Breast epithelium (tissue), 4 donors: ENCODE measurements at regions not wholly inside any gene's neighbourhood (a gene's known extent, or its start where the extent isn't known, plus 50 kb on each side); places are given as distances from the start of the nearest gene placed in this dataset.

Experiments
- DNase-seq, 2 donors: peaks; one replicate each; pipeline ENCODE4 v3.0.0-alpha.2; 2019; ENCODE audit warnings: low spot score in 2 of 2
- H3K27ac ChIP-seq, 2 donors: fragments of 200-600 bp; sonication (generic) in 1 of 2; one replicate each; pipeline ENCODE4 v1.5.1; 2016 to 2019; ENCODE audit warnings: mild to moderate bottlenecking in 1 of 2
- H3K27me3 ChIP-seq, 2 donors: fragments of 200-600 bp; sonication (generic) in 1 of 2; one replicate each; pipeline versions ENCODE4 v1.5.1 to v1.6.0; 2017 to 2019; ENCODE audit warnings: control low read depth in 1 of 2, mild to moderate bottlenecking in 1 of 2
- H3K36me3 ChIP-seq: fragments of 200-600 bp; one replicate; pipeline ENCODE4 v1.5.1; 2019
- H3K4me1 ChIP-seq, 2 donors: fragments of 200-600 bp; sonication (generic); one replicate each; pipeline ENCODE4 v1.5.1; 2016 to 2019; ENCODE audit warnings: control low read depth in 1 of 2
- H3K4me3 ChIP-seq, 3 donors: fragments of 200-600 bp; sonication (generic); 1 replicate in 2 of 3; 2 replicates in 1 of 3; pipeline ENCODE4 v1.5.1; 2016 to 2019; ENCODE audit warnings: mild to moderate bottlenecking in 3 of 3, moderate library complexity in 2 of 3
- H3K9me3 ChIP-seq, 2 donors: fragments of 200-600 bp; sonication (generic) in 1 of 2; one replicate each; pipeline ENCODE4 v1.5.1; 2016 to 2019; ENCODE audit warnings: control low read depth in 1 of 2
- POLR2A ChIP-seq: fragments of 450-650 bp; IDR thresholded peaks from one replicate; pipeline ENCODE4 v1.6.1; 2016; ENCODE audit warnings: antibody characterized with exemption, mild to moderate bottlenecking, moderate library complexity
- POLR2AphosphoS5 ChIP-seq, 3 donors: sonication (generic); formaldehyde crosslinking; IDR thresholded peaks; one replicate each; pipeline ENCODE4 v1.6.1; 2017; ENCODE audit warnings: antibody characterized with exemption in 3 of 3
- intact Hi-C: fragments of 100-400 bp; cut with DNase I; formaldehyde crosslinking; loops from one replicate; pipeline ENCODE4 v1.15.1; 2023; ENCODE audit warnings: low total_unique reads
- TF ChIP-seq, protein P1 (sequence below), 3 donors: fragments of 450-650 bp; IDR thresholded peaks; one replicate each; pipeline ENCODE4 v1.5.1; 2016 to 2017; ENCODE audit warnings: antibody characterized with exemption in 3 of 3, mild to moderate bottlenecking in 3 of 3, moderate library complexity in 3 of 3

GRCh38 chr4:14644580-14645282 lies 357.6 kb upstream of the CPEB2 start:
- Histone ChIP-seq H3K4me1 (no peaks in the 10 kb centered on the region), H3K4me3 (no peak overlapping the region), H3K27ac (peak overlapping the region in 1 of 2 donors; percentile 5), H3K36me3 (no peaks in the 10 kb centered on the region), H3K27me3 (no peaks in the 10 kb centered on the region), H3K9me3 (no peaks in the 10 kb centered on the region)
- DNase-seq, result no peak
- intact Hi-C loops, result no loop called here
- no peak for TF ChIP-seq POLR2AphosphoS5 (IDR thresholded peaks at IDR 0.05)
- TF ChIP-seq, protein P1, sequence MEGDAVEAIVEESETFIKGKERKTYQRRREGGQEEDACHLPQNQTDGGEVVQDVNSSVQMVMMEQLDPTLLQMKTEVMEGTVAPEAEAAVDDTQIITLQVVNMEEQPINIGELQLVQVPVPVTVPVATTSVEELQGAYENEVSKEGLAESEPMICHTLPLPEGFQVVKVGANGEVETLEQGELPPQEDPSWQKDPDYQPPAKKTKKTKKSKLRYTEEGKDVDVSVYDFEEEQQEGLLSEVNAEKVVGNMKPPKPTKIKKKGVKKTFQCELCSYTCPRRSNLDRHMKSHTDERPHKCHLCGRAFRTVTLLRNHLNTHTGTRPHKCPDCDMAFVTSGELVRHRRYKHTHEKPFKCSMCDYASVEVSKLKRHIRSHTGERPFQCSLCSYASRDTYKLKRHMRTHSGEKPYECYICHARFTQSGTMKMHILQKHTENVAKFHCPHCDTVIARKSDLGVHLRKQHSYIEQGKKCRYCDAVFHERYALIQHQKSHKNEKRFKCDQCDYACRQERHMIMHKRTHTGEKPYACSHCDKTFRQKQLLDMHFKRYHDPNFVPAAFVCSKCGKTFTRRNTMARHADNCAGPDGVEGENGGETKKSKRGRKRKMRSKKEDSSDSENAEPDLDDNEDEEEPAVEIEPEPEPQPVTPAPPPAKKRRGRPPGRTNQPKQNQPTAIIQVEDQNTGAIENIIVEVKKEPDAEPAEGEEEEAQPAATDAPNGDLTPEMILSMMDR (IDR thresholded peaks at IDR 0.05), result no peak
- no peak for TF ChIP-seq POLR2A

GRCh38 chr4:14646831-14647230 lies 355.4 kb upstream of the CPEB2 start:
- Histone ChIP-seq H3K4me1 (no peaks in the 10 kb centered on the region), H3K9me3 (no peaks in the 10 kb centered on the region), H3K4me3 (no peak overlapping the region), H3K27me3 (no peaks in the 10 kb centered on the region), H3K27ac (no peak overlapping the region), H3K36me3 (no peaks in the 10 kb centered on the region)
- DNase-seq, result no peak
- no peak for TF ChIP-seq POLR2A
- TF ChIP-seq POLR2AphosphoS5 (IDR thresholded peaks at IDR 0.05), result no peak
- TF ChIP-seq, protein P1 (IDR thresholded peaks at IDR 0.05), result no peak
- intact Hi-C loops, result no loop called here

GRCh38 chr4:14650127-14650526 lies 352.2 kb upstream of the CPEB2 start:
- H3K27ac ChIP-seq, result no peak overlapping the region
- no peak for DNase-seq
- H3K4me1 ChIP-seq, result no peaks in the 10 kb centered on the region
- H3K4me3 ChIP-seq, result no peak overlapping the region
- H3K9me3 ChIP-seq, result no peaks in the 10 kb centered on the region
- H3K27me3 ChIP-seq, result no peaks in the 10 kb centered on the region
- no peaks in the 10 kb centered on the region for H3K36me3 ChIP-seq
- intact Hi-C loops, result no loop called here
- TF ChIP-seq, protein P1 (IDR thresholded peaks at IDR 0.05), result no peak
- TF ChIP-seq POLR2A, result no peak
- no peak for TF ChIP-seq POLR2AphosphoS5 (IDR thresholded peaks at IDR 0.05)

DNA sequence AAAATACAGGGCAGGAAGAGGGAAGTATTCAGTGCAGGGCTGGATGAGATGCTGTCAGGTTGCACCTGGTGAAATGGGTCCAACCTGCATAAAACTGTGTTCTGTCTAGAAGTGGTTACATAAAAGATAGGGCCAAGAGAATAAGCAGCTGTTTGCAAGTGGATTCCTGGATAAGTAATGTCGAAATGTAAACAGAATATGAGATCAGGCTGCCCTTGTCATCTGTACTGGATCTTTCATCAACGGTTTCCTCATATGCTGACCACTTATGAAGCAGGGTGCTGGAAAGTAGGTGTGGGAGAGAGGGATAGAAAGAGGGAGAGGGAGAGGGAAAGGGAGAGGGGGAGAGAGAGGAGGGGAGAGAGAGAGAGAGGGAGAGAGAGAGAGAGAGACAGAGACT lies 349.8 kb upstream of the CPEB2 start:
- TF ChIP-seq POLR2A (no peak), POLR2AphosphoS5 (IDR thresholded peaks at IDR 0.05) (no peak)
- TF ChIP-seq, protein P1 (IDR thresholded peaks at IDR 0.05), result no peak
- Histone ChIP-seq H3K27me3 (no peaks in the 10 kb centered on the region), H3K4me1 (no peaks in the 10 kb centered on the region), H3K4me3 (no peak overlapping the region), H3K36me3 (no peaks in the 10 kb centered on the region), H3K9me3 (no peaks in the 10 kb centered on the region), H3K27ac (peak overlapping the region in 1 of 2 donors; percentile 58)
- DNase-seq, result no peak
- intact Hi-C loops, result no loop called here

GRCh38 chr4:14653338-14653737 lies 348.9 kb upstream of the CPEB2 start:
- H3K9me3 ChIP-seq, result no peaks in the 10 kb centered on the region
- intact Hi-C loops, result no loop called here

More at GRCh38 chr4:14653338-14653737, 348.9 kb upstream of the CPEB2 start:
- H3K36me3 ChIP-seq, result no peaks in the 10 kb centered on the region
- no peaks in the 10 kb centered on the region for H3K4me1 ChIP-seq
- H3K4me3 ChIP-seq, result no peak overlapping the region
- TF ChIP-seq POLR2A (no peak), POLR2AphosphoS5 (IDR thresholded peaks at IDR 0.05) (no peak)
- TF ChIP-seq, protein P1 (IDR thresholded peaks at IDR 0.05), result no peak
- H3K27ac ChIP-seq, result peak overlapping the region; percentile 56 to 58
- peak in 1 of 2 donors; percentile 64 for DNase-seq
- no peaks in the 10 kb centered on the region for H3K27me3 ChIP-seq
